ENCODE measurements at regions not wholly inside any gene's neighbourhood (a gene's known extent, or its start where the extent isn't known, plus 50 kb on each side); places are given as distances from the start of the nearest gene placed in this dataset.

DNA sequence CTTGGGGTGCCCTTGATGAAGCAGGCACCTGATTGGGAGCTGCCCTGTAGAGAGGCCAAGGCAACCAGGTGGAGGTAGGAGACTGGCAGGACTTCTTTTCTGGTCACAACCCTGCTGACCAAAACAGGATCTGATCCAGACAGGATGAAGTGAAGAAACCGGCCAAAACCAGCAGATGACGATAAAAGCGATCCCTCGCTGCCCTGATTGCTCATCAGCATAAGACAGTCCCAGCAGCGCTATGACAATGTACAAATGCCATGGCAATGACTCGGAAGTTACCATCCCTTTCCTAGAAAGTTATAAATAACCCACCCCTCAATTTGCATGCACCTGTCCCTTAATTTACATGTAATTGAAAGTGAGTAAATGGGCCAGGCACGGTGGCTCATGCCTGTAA is 88.4 kb upstream of the PDE10A start:
- TF ChIP-seq EZH2 (IDR thresholded peaks at IDR 0.05; ENCODE audit: low read depth, unreplicated experiment): no peak
- Histone ChIP-seq H3K27me3 (ENCODE audit: insufficient read depth) (no peaks in the 10 kb centered on the region), H4K20me1 (replicated peaks; ENCODE audit: insufficient read depth) (no peaks in the 10 kb centered on the region), H3K27ac (ENCODE audit: low read depth) (no peak overlapping the region), H3K4me1 (ENCODE audit: insufficient read depth) (no peaks in the 10 kb centered on the region), H3K4me3 (no peak overlapping the region), H3K4me2 (no peak overlapping the region), H3K36me3 (ENCODE audit: insufficient read depth) (no peaks in the 10 kb centered on the region), H3F3A (replicated peaks; ENCODE audit: low read depth) (no peaks in the 10 kb centered on the region), H3K79me2 (replicated peaks; ENCODE audit: insufficient read depth) (no peaks in the 10 kb centered on the region), H2AFZ (no peak overlapping the region), H3K9me2 (ENCODE audit: insufficient read depth) (peaks cover 10% of the 10 kb centered on the region; the same call in 1 of the 2 replicates)
- DNase-seq (ENCODE audit: low spot score) (no peak), ATAC-seq (no peak)
- Mint-ChIP-seq H3K27me3 (ENCODE audit: insufficient read depth, low read depth, poor library complexity) (peaks cover 4% of the 10 kb centered on the region), H3K36me3 (ENCODE audit: low read depth) (peaks cover 7% of the 10 kb centered on the region; the same call in 2 of the 3 replicates), H3K4me3 (no peak overlapping the region), H3K4me1 (no peaks in the 10 kb centered on the region; the same call in 1 of the 3 replicates), H3K9me3 (peaks cover 7% of the 10 kb centered on the region; the same call in 2 of the 3 replicates), H3K27ac (no peak overlapping the region)

DNA sequence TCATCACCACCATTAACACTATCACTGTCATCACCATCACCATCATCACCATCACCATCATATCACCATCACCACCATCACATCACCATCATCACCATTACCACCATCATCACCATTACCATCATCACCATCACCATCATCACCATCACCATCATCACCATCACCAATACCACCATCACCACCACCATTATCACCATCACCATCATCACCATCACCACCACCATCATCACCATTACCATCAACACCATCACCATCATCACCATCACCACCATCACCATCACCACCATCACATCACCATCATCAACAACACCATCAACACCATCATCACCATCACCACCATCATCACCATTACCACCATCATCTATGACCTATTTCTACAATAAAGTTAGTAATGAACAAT is 86.1 kb upstream of the PDE10A start:
- H3K36me3 Mint-ChIP-seq (ENCODE audit: low read depth): peaks cover 7% of the 10 kb centered on the region; the same call in 2 of the 3 replicates
- no peak for TF ChIP-seq NANOG (IDR thresholded peaks at IDR 0.05; ENCODE audit: borderline replicate concordance)
- no peak for TF ChIP-seq POLR2AphosphoS5 (IDR thresholded peaks at IDR 0.05; ENCODE audit: low read depth)
- TF ChIP-seq JUNB (IDR thresholded peaks at IDR 0.05; ENCODE audit: unreplicated experiment): no peak
- TF ChIP-seq ZNF114 (CRISPR knock-in tag; IDR thresholded peaks at IDR 0.05): no peak
- TF ChIP-seq, protein P1, sequence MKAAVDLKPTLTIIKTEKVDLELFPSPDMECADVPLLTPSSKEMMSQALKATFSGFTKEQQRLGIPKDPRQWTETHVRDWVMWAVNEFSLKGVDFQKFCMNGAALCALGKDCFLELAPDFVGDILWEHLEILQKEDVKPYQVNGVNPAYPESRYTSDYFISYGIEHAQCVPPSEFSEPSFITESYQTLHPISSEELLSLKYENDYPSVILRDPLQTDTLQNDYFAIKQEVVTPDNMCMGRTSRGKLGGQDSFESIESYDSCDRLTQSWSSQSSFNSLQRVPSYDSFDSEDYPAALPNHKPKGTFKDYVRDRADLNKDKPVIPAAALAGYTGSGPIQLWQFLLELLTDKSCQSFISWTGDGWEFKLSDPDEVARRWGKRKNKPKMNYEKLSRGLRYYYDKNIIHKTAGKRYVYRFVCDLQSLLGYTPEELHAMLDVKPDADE (IDR thresholded peaks at IDR 0.05): no peak
- no peak for TF ChIP-seq ZNF331 (CRISPR knock-in tag; IDR thresholded peaks at IDR 0.05; ENCODE audit: low read depth)
- TF ChIP-seq, protein P2, sequence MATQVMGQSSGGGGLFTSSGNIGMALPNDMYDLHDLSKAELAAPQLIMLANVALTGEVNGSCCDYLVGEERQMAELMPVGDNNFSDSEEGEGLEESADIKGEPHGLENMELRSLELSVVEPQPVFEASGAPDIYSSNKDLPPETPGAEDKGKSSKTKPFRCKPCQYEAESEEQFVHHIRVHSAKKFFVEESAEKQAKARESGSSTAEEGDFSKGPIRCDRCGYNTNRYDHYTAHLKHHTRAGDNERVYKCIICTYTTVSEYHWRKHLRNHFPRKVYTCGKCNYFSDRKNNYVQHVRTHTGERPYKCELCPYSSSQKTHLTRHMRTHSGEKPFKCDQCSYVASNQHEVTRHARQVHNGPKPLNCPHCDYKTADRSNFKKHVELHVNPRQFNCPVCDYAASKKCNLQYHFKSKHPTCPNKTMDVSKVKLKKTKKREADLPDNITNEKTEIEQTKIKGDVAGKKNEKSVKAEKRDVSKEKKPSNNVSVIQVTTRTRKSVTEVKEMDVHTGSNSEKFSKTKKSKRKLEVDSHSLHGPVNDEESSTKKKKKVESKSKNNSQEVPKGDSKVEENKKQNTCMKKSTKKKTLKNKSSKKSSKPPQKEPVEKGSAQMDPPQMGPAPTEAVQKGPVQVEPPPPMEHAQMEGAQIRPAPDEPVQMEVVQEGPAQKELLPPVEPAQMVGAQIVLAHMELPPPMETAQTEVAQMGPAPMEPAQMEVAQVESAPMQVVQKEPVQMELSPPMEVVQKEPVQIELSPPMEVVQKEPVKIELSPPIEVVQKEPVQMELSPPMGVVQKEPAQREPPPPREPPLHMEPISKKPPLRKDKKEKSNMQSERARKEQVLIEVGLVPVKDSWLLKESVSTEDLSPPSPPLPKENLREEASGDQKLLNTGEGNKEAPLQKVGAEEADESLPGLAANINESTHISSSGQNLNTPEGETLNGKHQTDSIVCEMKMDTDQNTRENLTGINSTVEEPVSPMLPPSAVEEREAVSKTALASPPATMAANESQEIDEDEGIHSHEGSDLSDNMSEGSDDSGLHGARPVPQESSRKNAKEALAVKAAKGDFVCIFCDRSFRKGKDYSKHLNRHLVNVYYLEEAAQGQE (IDR thresholded peaks at IDR 0.05; ENCODE audit: unreplicated experiment): no peak
- TF ChIP-seq EZH2 (IDR thresholded peaks at IDR 0.05; ENCODE audit: low read depth, unreplicated experiment): no peak
- no peak for TF ChIP-seq CREB1 (CRISPR knock-in tag; IDR thresholded peaks at IDR 0.05; ENCODE audit: low read depth)
- no peak for TF ChIP-seq STAT1 (IDR thresholded peaks at IDR 0.05; ENCODE audit: unreplicated experiment)
- TF ChIP-seq EZH2phosphoT487 (IDR thresholded peaks at IDR 0.05; ENCODE audit: unreplicated experiment): no peak
- TF ChIP-seq, protein P3, sequence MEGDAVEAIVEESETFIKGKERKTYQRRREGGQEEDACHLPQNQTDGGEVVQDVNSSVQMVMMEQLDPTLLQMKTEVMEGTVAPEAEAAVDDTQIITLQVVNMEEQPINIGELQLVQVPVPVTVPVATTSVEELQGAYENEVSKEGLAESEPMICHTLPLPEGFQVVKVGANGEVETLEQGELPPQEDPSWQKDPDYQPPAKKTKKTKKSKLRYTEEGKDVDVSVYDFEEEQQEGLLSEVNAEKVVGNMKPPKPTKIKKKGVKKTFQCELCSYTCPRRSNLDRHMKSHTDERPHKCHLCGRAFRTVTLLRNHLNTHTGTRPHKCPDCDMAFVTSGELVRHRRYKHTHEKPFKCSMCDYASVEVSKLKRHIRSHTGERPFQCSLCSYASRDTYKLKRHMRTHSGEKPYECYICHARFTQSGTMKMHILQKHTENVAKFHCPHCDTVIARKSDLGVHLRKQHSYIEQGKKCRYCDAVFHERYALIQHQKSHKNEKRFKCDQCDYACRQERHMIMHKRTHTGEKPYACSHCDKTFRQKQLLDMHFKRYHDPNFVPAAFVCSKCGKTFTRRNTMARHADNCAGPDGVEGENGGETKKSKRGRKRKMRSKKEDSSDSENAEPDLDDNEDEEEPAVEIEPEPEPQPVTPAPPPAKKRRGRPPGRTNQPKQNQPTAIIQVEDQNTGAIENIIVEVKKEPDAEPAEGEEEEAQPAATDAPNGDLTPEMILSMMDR (conservative IDR thresholded peaks at IDR 0.05; ENCODE audit: low read depth in 2 of 2): no peak

More for the DNA sequence above, 86.1 kb upstream of the PDE10A start:
- no peak for DNase-seq (ENCODE audit: low spot score)
- Histone ChIP-seq H3K79me2 (replicated peaks; ENCODE audit: insufficient read depth) (no peaks in the 10 kb centered on the region), H3K4me1 (ENCODE audit: insufficient read depth) (no peaks in the 10 kb centered on the region), H3K36me3 (ENCODE audit: insufficient read depth) (no peaks in the 10 kb centered on the region), H3K27ac (ENCODE audit: low read depth) (no peak overlapping the region), H3K9me2 (ENCODE audit: insufficient read depth) (peaks cover 10% of the 10 kb centered on the region; the same call in 1 of the 2 replicates), H3K4me2 (no peak overlapping the region), H4K20me1 (replicated peaks; ENCODE audit: insufficient read depth) (no peaks in the 10 kb centered on the region), H3K27me3 (ENCODE audit: insufficient read depth) (no peaks in the 10 kb centered on the region), H3F3A (replicated peaks; ENCODE audit: low read depth) (no peaks in the 10 kb centered on the region), H2AFZ (no peak overlapping the region), H3K4me3 (no peak overlapping the region)
- Mint-ChIP-seq H3K27me3 (ENCODE audit: insufficient read depth, low read depth, poor library complexity) (peaks cover 6% of the 10 kb centered on the region), H3K4me1 (no peaks in the 10 kb centered on the region; the same call in 2 of the 3 replicates), H3K9me3 (peaks cover 7% of the 10 kb centered on the region; the same call in 2 of the 3 replicates), H3K4me3 (no peak overlapping the region), H3K27ac (no peak overlapping the region)
- ATAC-seq: no peak

Data from GM23338 (cell line).